ENCODE measurements at regions not wholly inside any gene's neighbourhood (a gene's known extent, or its start where the extent isn't known, plus 50 kb on each side); places are given as distances from the start of the nearest gene placed in this dataset.

DNA sequence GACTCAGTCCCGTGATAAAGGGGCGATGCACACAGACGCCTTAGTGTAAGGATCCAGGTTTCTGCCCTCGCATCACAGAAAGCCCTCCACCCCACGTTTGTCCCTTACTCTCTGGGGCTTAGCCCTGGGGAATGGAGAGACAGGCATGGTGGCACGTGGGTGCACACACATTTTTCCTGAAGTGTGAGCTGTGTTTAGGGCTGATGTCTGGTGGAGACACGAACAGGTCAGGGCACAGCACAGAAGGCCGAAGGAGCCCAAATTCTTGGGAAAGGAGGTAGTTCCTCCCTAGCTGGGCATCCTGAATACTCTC, 84.3 kb upstream of the DHRSX start:
- no peak overlapping the region for H3K27ac ChIP-seq
- no peak for TF ChIP-seq ZFX (IDR thresholded peaks at IDR 0.05; ENCODE audit: borderline replicate concordance)
- TF ChIP-seq, protein P1, sequence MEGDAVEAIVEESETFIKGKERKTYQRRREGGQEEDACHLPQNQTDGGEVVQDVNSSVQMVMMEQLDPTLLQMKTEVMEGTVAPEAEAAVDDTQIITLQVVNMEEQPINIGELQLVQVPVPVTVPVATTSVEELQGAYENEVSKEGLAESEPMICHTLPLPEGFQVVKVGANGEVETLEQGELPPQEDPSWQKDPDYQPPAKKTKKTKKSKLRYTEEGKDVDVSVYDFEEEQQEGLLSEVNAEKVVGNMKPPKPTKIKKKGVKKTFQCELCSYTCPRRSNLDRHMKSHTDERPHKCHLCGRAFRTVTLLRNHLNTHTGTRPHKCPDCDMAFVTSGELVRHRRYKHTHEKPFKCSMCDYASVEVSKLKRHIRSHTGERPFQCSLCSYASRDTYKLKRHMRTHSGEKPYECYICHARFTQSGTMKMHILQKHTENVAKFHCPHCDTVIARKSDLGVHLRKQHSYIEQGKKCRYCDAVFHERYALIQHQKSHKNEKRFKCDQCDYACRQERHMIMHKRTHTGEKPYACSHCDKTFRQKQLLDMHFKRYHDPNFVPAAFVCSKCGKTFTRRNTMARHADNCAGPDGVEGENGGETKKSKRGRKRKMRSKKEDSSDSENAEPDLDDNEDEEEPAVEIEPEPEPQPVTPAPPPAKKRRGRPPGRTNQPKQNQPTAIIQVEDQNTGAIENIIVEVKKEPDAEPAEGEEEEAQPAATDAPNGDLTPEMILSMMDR (IDR thresholded peaks at IDR 0.05): no peak

DNA sequence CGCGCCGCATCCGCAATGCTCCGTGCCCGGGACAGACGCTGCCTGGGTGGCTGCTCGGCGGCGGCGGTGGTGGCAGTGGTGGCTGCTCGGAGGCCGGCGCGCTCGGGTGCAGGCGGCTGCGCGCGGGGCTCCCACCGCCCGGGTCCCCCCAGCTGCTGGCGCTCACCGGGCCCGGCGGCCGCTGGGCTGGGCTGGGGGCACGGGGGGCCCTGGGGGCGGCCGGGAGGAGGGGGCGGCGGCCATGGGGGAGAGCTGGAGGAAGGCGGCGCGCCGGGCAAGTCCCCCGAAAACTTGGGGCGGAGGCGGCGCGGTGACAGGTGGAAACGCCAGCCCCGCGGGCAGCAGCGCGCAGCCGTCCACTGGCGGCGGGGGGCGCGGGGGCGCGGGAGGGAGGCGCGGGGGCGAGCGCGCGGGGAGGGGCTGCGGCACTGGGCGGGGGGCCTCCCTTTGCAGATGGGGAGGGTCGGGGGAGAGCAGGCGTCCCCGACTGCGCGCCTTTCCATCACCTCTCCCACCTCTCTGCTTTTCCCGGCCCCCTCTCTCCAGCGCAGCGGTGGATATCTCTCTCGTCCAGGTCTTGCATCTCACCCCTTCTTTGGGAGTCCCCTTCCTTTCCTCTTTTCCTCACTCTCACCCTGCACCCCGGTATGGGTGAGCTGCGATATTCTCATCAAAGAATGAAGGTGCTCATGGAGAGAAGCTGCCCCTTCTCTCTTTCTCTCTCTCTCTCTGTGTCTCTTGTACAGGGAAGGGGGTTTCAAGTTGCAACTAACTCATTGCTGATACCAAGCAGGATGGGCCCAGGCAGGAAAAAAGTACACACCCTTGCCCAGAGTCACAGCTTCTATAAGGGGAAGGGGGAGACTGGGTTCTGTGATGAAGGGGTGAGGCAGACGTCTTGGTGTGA, 83.7 kb upstream of the DHRSX start:
- TF ChIP-seq, protein P1 (IDR thresholded peaks at IDR 0.05): no peak
- no peak for TF ChIP-seq ZFX (IDR thresholded peaks at IDR 0.05; ENCODE audit: borderline replicate concordance)
- no peak overlapping the region for H3K27ac ChIP-seq

DNA sequence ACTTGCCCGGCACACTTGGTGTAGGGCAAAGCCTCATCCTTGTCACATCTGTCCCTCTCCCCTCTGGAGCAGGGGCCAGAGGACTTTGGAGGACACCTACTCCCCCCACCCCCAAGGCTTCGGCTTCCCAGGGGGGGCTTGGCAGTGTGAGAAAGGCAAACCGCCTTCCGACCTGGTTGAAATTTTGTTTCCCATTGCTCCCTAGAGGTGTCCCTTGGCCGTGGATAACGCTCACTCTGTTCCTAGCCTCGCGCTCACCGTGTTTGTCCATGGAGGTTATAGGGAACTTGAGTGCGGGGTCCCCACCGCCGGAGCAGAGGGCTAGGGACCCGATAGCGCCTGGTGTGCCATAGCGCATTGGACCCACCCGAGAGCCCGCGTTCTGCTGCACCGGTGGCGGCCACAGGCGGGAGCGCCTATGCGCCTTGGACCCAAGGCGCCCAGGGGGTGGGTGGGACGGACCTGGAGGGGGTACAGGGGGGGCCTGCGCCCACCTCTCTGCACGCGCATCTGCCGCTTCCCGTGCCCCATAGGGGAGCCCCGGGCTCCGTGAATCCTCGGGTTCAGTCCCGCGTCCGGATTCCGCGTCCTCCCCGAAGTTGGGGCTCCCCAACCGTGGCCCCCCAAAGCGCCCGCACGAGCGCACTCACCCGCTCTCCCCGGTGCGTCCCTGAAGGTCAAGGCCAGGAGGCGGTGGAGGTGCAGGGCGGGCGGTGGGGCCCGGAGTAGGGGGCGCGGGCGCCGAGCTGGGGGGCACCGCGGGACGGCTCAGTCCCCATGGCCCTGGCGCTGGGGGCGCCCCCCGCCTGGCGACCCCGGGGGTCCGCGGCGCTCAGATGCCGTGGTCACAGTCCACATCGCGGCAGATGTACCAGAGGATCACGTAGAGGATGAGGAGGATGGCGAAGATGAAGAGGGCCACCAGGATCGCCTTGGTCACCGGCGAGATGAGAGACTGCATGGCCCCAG, 82.7 kb upstream of the DHRSX start:
- no peak for TF ChIP-seq ZFX (IDR thresholded peaks at IDR 0.05; ENCODE audit: borderline replicate concordance)
- TF ChIP-seq, protein P1 (IDR thresholded peaks at IDR 0.05): no peak
- no peak overlapping the region for H3K27ac ChIP-seq

DNA sequence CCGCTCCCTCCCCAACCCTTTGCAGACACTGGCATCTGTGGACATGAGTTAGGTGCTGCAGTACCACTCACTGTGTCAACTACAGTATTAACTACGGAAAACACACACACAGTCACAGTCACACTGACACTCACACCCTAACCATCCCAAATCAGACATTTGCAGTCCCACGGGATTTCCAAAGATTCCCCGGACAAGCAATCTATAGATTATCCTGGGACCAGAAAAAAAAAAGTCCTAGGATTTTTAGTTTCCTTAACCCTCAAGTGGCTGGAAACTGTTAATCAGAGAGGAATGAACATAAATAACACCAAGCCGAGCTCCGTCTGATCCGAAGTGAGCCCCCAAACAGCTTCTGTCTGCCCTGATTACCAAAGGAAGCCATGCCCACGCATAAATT, 81.9 kb upstream of the DHRSX start:
- TF ChIP-seq, protein P1 (IDR thresholded peaks at IDR 0.05): no peak
- TF ChIP-seq ZFX (IDR thresholded peaks at IDR 0.05; ENCODE audit: borderline replicate concordance): no peak
- H3K27ac ChIP-seq: no peak overlapping the region

DNA sequence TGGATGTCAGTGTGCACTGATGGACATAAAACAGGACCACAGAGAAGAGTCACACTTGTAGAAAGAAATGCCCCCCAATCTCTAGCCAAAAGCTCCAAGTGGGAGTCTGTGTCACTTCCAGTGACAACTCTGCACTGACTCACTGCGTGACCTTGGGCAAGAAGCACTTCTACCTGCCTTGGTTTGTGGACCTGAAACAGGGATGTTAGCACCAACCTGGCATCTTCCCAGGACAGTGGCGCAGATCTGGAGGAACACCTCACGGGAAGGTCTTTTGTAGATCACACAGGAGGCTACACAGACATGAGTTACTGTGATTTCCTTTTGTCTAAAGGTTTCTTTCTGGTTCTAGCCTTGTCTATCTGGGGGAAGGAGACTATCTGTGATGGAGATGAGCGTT, 80.5 kb upstream of the DHRSX start:
- no peak overlapping the region for H3K27ac ChIP-seq
- no peak for TF ChIP-seq ZFX (IDR thresholded peaks at IDR 0.05; ENCODE audit: borderline replicate concordance)
- TF ChIP-seq, protein P1 (IDR thresholded peaks at IDR 0.05): no peak

DNA sequence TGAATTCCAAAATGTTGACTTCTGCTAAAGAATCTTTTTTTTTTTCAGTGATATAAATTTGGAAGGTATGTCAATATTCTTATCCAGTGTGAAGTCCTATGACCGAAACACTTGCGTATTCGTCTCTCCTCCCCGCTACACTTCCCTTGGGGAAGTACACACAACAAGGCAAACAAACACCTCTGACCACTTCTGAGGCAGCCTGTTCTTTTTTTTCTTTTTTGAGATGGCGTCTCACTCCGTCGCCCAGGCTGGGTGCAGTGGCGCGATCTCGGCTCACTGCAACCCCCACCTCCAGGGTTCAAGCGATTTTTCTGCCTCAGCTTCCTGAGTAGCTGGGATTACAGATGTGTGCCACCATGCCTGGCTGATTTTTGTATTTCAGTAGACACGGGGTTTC, 78.1 kb upstream of the DHRSX start:
- TF ChIP-seq, protein P1 (IDR thresholded peaks at IDR 0.05): no peak
- TF ChIP-seq ZFX (IDR thresholded peaks at IDR 0.05; ENCODE audit: borderline replicate concordance): no peak
- no peak overlapping the region for H3K27ac ChIP-seq
